Muscle layer of duodenum (tissue), 2 donors: ENCODE measurements at regions not wholly inside any gene's neighbourhood (a gene's known extent, or its start where the extent isn't known, plus 50 kb on each side); places are given as distances from the start of the nearest gene placed in this dataset.

Experiments
- H3K27ac ChIP-seq: one replicate; pipeline ENCODE4 v1.7.0; 2013; ENCODE audit warnings: mild to moderate bottlenecking, low read length
- H3K27me3 ChIP-seq: one replicate; pipeline ENCODE4 v1.7.0; 2013; ENCODE audit warnings: low read depth, mild to moderate bottlenecking, control low read depth, low read length
- H3K36me3 ChIP-seq, 2 donors: one replicate each; pipeline ENCODE4 v1.7.0; 2013; ENCODE audit warnings: low read length in 2 of 2, control low read depth in 1 of 2, mild to moderate bottlenecking in 1 of 2; ENCODE audit not compliant: insufficient read depth in 2 of 2, control insufficient read depth in 1 of 2
- H3K4me1 ChIP-seq, 2 donors: one replicate each; pipeline ENCODE4 v1.7.0; 2013; ENCODE audit warnings: low read length in 2 of 2, mild to moderate bottlenecking in 2 of 2, control low read depth in 1 of 2, moderate library complexity in 1 of 2; ENCODE audit not compliant: insufficient read depth in 2 of 2, control insufficient read depth in 1 of 2
- H3K4me3 ChIP-seq, 2 donors: one replicate each; pipeline ENCODE4 v1.7.0; 2013; ENCODE audit warnings: low read length in 2 of 2, low read depth in 1 of 2, mild to moderate bottlenecking in 1 of 2
- H3K9me3 ChIP-seq, 2 donors: one replicate each; pipeline ENCODE4 v1.7.0; 2013; ENCODE audit warnings: low read length in 2 of 2, control low read depth in 1 of 2, mild to moderate bottlenecking in 1 of 2; ENCODE audit not compliant: control insufficient read depth in 1 of 2
- donor health status: healthy.

GRCh38 chr1:80441664-80442063, 1359.1 kb upstream of the ADGRL2 start:
- H3K27me3 ChIP-seq, result no peaks in the 10 kb centered on the region
- no peak overlapping the region for H3K27ac ChIP-seq
- no peaks in the 10 kb centered on the region for H3K4me1 ChIP-seq
- no peaks in the 10 kb centered on the region for H3K9me3 ChIP-seq
- H3K36me3 ChIP-seq, result no peaks in the 10 kb centered on the region
- no peak overlapping the region for H3K4me3 ChIP-seq

- no peaks in the 10 kb centered on the region for H3K9me3 ChIP-seq
- no peaks in the 10 kb centered on the region for H3K36me3 ChIP-seq
- no peak overlapping the region for H3K27ac ChIP-seq
- H3K27me3 ChIP-seq, result no peaks in the 10 kb centered on the region
- H3K4me3 ChIP-seq, result no peak overlapping the region
- H3K4me1 ChIP-seq, result no peaks in the 10 kb centered on the region
Observed at GRCh38 chr1:80436851-80437250, 1363.9 kb upstream of the ADGRL2 start.

GRCh38 chr1:80427881-80428280, 1372.9 kb upstream of the ADGRL2 start:
- Histone ChIP-seq H3K36me3 (no peaks in the 10 kb centered on the region), H3K4me1 (no peaks in the 10 kb centered on the region), H3K9me3 (no peaks in the 10 kb centered on the region), H3K27ac (no peak overlapping the region), H3K27me3 (no peaks in the 10 kb centered on the region), H3K4me3 (no peak overlapping the region)

GRCh38 chr1:80424249-80424648, 1376.5 kb upstream of the ADGRL2 start:
- H3K4me3 ChIP-seq, result no peak overlapping the region
- H3K36me3 ChIP-seq, result no peaks in the 10 kb centered on the region
- no peaks in the 10 kb centered on the region for H3K27me3 ChIP-seq
- H3K9me3 ChIP-seq, result no peaks in the 10 kb centered on the region
- no peak overlapping the region for H3K27ac ChIP-seq
- H3K4me1 ChIP-seq, result no peaks in the 10 kb centered on the region

GRCh38 chr1:80418134-80418533, 1382.6 kb upstream of the ADGRL2 start:
- no peaks in the 10 kb centered on the region for H3K4me1 ChIP-seq
- H3K9me3 ChIP-seq, result no peaks in the 10 kb centered on the region

GRCh38 chr1:80417671-80418070, 1383.1 kb upstream of the ADGRL2 start:
- H3K4me3 ChIP-seq, result no peak overlapping the region
- no peaks in the 10 kb centered on the region for H3K4me1 ChIP-seq
- no peaks in the 10 kb centered on the region for H3K36me3 ChIP-seq
- H3K27ac ChIP-seq, result no peak overlapping the region
- H3K27me3 ChIP-seq, result no peaks in the 10 kb centered on the region
- H3K9me3 ChIP-seq, result no peaks in the 10 kb centered on the region

More at GRCh38 chr1:80418134-80418533, 1382.6 kb upstream of the ADGRL2 start:
- Histone ChIP-seq H3K36me3 (no peaks in the 10 kb centered on the region), H3K27ac (no peak overlapping the region), H3K27me3 (no peaks in the 10 kb centered on the region), H3K4me3 (no peak overlapping the region)

GRCh38 chr1:80413969-80414368, 1386.8 kb upstream of the ADGRL2 start:
- Histone ChIP-seq H3K4me1 (no peaks in the 10 kb centered on the region), H3K4me3 (no peak overlapping the region), H3K27me3 (no peaks in the 10 kb centered on the region), H3K9me3 (no peaks in the 10 kb centered on the region), H3K27ac (no peak overlapping the region), H3K36me3 (no peaks in the 10 kb centered on the region)

- Histone ChIP-seq H3K4me1 (no peaks in the 10 kb centered on the region), H3K9me3 (no peaks in the 10 kb centered on the region), H3K36me3 (no peaks in the 10 kb centered on the region), H3K27ac (no peak overlapping the region), H3K27me3 (no peaks in the 10 kb centered on the region), H3K4me3 (no peak overlapping the region)
Observed at GRCh38 chr1:80410233-80410632, 1390.5 kb upstream of the ADGRL2 start.

- Histone ChIP-seq H3K4me3 (no peak overlapping the region), H3K9me3 (no peaks in the 10 kb centered on the region), H3K27ac (no peak overlapping the region), H3K4me1 (no peaks in the 10 kb centered on the region), H3K36me3 (no peaks in the 10 kb centered on the region), H3K27me3 (no peaks in the 10 kb centered on the region)
Observed at GRCh38 chr1:80403471-80403893, 1397.0 kb upstream of the ADGRL4 start.

- Histone ChIP-seq H3K27ac (no peak overlapping the region), H3K36me3 (no peaks in the 10 kb centered on the region)
Observed at GRCh38 chr1:80402625-80403024, 1396.1 kb upstream of the ADGRL4 start.

GRCh38 chr1:80401757-80402156, 1395.2 kb upstream of the ADGRL4 start:
- Histone ChIP-seq H3K4me1 (no peaks in the 10 kb centered on the region), H3K4me3 (no peak overlapping the region), H3K36me3 (no peaks in the 10 kb centered on the region), H3K9me3 (no peaks in the 10 kb centered on the region), H3K27ac (no peak overlapping the region), H3K27me3 (no peaks in the 10 kb centered on the region)

More at GRCh38 chr1:80402625-80403024, 1396.1 kb upstream of the ADGRL4 start:
- Histone ChIP-seq H3K27me3 (no peaks in the 10 kb centered on the region), H3K9me3 (no peaks in the 10 kb centered on the region), H3K4me3 (no peak overlapping the region), H3K4me1 (no peaks in the 10 kb centered on the region)

GRCh38 chr1:80392529-80392928, 1386.0 kb upstream of the ADGRL4 start:
- Histone ChIP-seq H3K27me3 (no peaks in the 10 kb centered on the region), H3K4me1 (no peaks in the 10 kb centered on the region), H3K4me3 (no peak overlapping the region), H3K36me3 (no peaks in the 10 kb centered on the region), H3K9me3 (peaks cover 0 to 4% of the 10 kb centered on the region in 2 donors), H3K27ac (no peak overlapping the region)
